Endothelial cell (in vitro differentiated cells): ENCODE measurements at regions not wholly inside any gene's neighbourhood (a gene's known extent, or its start where the extent isn't known, plus 50 kb on each side); places are given as distances from the start of the nearest gene placed in this dataset.

Experiments
- DNase-seq: peaks from one replicate; pipeline ENCODE4 v3.0.0; 2021; ENCODE audit warnings: low spot score
- H3K27ac Mint-ChIP-seq: one replicate; pipeline ENCODE4 v1.8.0; 2021; ENCODE audit warnings: mixed read lengths, inconsistent platforms; ENCODE audit not compliant: unreplicated experiment
- H3K27me3 Mint-ChIP-seq: one replicate; pipeline ENCODE4 v1.8.0; 2021; ENCODE audit warnings: mild to moderate bottlenecking, moderate library complexity, mixed read lengths, inconsistent platforms; ENCODE audit not compliant: unreplicated experiment
- H3K36me3 Mint-ChIP-seq: one replicate; pipeline ENCODE4 v1.8.0; 2021; ENCODE audit warnings: mild to moderate bottlenecking, low read depth, mixed read lengths, inconsistent platforms; ENCODE audit not compliant: unreplicated experiment
- H3K4me1 Mint-ChIP-seq: one replicate; pipeline ENCODE4 v1.8.0; 2021; ENCODE audit warnings: mild to moderate bottlenecking, mixed read lengths, inconsistent platforms; ENCODE audit not compliant: unreplicated experiment
- H3K4me3 Mint-ChIP-seq: one replicate; pipeline ENCODE4 v1.8.0; 2021; ENCODE audit warnings: mild to moderate bottlenecking, mixed read lengths, inconsistent platforms; ENCODE audit not compliant: unreplicated experiment
- H3K9me3 Mint-ChIP-seq: one replicate; pipeline ENCODE4 v1.8.0; 2021; ENCODE audit warnings: mixed read lengths, inconsistent platforms; ENCODE audit not compliant: unreplicated experiment
- CTCF ChIP-seq: fragments of 200-600 bp; sonication (generic); IDR thresholded peaks from one replicate; pipeline ENCODE4 v1.5.0; 2021; ENCODE audit warnings: antibody characterized with exemption; ENCODE audit not compliant: unreplicated experiment

- TF ChIP-seq CTCF = no peak
- H3K9me3 Mint-ChIP-seq = peaks cover 24% of the 10 kb centered on the region
Observed at GRCh38 chr18:78670778-78671391, 308.7 kb upstream of the SALL3 start.

GRCh38 chr18:78671551-78671950, 308.1 kb upstream of the SALL3 start:
- Mint-ChIP-seq H3K27ac (no peak overlapping the region), H3K9me3 (peaks cover 28% of the 10 kb centered on the region), H3K27me3 (peaks cover 13% of the 10 kb centered on the region), H3K4me3 (no peak overlapping the region), H3K4me1 (no peaks in the 10 kb centered on the region), H3K36me3 (peaks cover 7% of the 10 kb centered on the region)
- no peak for TF ChIP-seq CTCF
- no peak for DNase-seq

More at GRCh38 chr18:78670778-78671391, 308.7 kb upstream of the SALL3 start:
- Mint-ChIP-seq H3K4me3 (no peak overlapping the region), H3K27me3 (peaks cover 13% of the 10 kb centered on the region), H3K36me3 (peaks cover 1% of the 10 kb centered on the region), H3K27ac (no peak overlapping the region), H3K4me1 (no peaks in the 10 kb centered on the region)
- no peak for DNase-seq

GRCh38 chr18:78672862-78673446, 306.7 kb upstream of the SALL3 start:
- H3K4me3 Mint-ChIP-seq = no peak overlapping the region
- no peaks in the 10 kb centered on the region for H3K4me1 Mint-ChIP-seq
- H3K27ac Mint-ChIP-seq = no peak overlapping the region
- no peak for DNase-seq
- no peak for TF ChIP-seq CTCF
- H3K36me3 Mint-ChIP-seq = peaks cover 7% of the 10 kb centered on the region
- peaks cover 33% of the 10 kb centered on the region for H3K9me3 Mint-ChIP-seq
- peaks cover 9% of the 10 kb centered on the region for H3K27me3 Mint-ChIP-seq

- peaks cover 14% of the 10 kb centered on the region for H3K36me3 Mint-ChIP-seq
- H3K27me3 Mint-ChIP-seq = peaks cover 11% of the 10 kb centered on the region
- H3K27ac Mint-ChIP-seq = no peak overlapping the region
- no peak overlapping the region for H3K4me3 Mint-ChIP-seq
- DNase-seq = no peak
- H3K4me1 Mint-ChIP-seq = no peaks in the 10 kb centered on the region
- peaks cover 40% of the 10 kb centered on the region for H3K9me3 Mint-ChIP-seq
- no peak for TF ChIP-seq CTCF
Observed at GRCh38 chr18:78673516-78674321, 305.9 kb upstream of the SALL3 start.

GRCh38 chr18:78675231-78675630, 304.4 kb upstream of the SALL3 start:
- no peak for TF ChIP-seq CTCF
- Mint-ChIP-seq H3K4me1 (no peaks in the 10 kb centered on the region), H3K4me3 (no peak overlapping the region), H3K27me3 (peaks cover 8% of the 10 kb centered on the region), H3K27ac (no peak overlapping the region), H3K9me3 (peaks cover 33% of the 10 kb centered on the region), H3K36me3 (peaks cover 15% of the 10 kb centered on the region)
- no peak for DNase-seq
